ENCODE measurements at regions not wholly inside any gene's neighbourhood (a gene's known extent, or its start where the extent isn't known, plus 50 kb on each side); places are given as distances from the start of the nearest gene placed in this dataset.
A peak's percentile ranks its signal among the peaks of the same experiment; 100 is the strongest.

GRCh38 chr3:147197739-147198138 lies 208.6 kb downstream of the ZIC4 start:
- Histone ChIP-seq H4K20me1 (ENCODE audit: insufficient read depth, low read length) (no peaks in the 10 kb centered on the region), H3K27me3 (ENCODE audit: insufficient read depth, low read length) (no peaks in the 10 kb centered on the region), H3K9me3 (ENCODE audit: insufficient read depth, low read depth, low read length) (no peaks in the 10 kb centered on the region), H3K4me2 (ENCODE audit: low read length) (no peak overlapping the region), H3K4me1 (ENCODE audit: insufficient read depth, low read length) (no peaks in the 10 kb centered on the region), H3K9ac (ENCODE audit: low read length) (no peak overlapping the region), H3K4me3 (ENCODE audit: insufficient read depth, low read depth, low read length) (no peak overlapping the region), H3K36me3 (ENCODE audit: insufficient read depth, low read length) (no peaks in the 10 kb centered on the region), H2AFZ (ENCODE audit: low read depth, low read length) (no peak overlapping the region), H3K27ac (ENCODE audit: low read depth, low read length) (no peak overlapping the region), H3K79me2 (ENCODE audit: insufficient read depth, low read length) (no peaks in the 10 kb centered on the region)
- Mint-ChIP-seq H3K27me3 (ENCODE audit: low read depth, unreplicated experiment) (no peaks in the 10 kb centered on the region), H3K9me3 (ENCODE audit: unreplicated experiment) (no peaks in the 10 kb centered on the region), H3K4me1 (ENCODE audit: low read depth, unreplicated experiment) (peaks cover 4% of the 10 kb centered on the region), H3K4me3 (ENCODE audit: unreplicated experiment) (no peak overlapping the region), H3K27ac (ENCODE audit: unreplicated experiment) (no peak overlapping the region), H3K36me3 (ENCODE audit: low read depth, unreplicated experiment) (no peaks in the 10 kb centered on the region)
- no peak for DNase-seq (ENCODE audit: low read depth)
- TF ChIP-seq CTCF (IDR thresholded peaks at IDR 0.05; ENCODE audit: insufficient read depth, low read depth, low read length) (no peak), EZH2 (IDR thresholded peaks at IDR 0.05; ENCODE audit: insufficient read depth, low read length) (no peak)
- no peak for FAIRE-seq

GRCh38 chr3:147195887-147196286 lies 210.5 kb downstream of the ZIC4 start:
- DNase-seq (ENCODE audit: low read depth): no peak
- H3K4me2 ChIP-seq (ENCODE audit: low read length): no peak overlapping the region
- H3K27me3 ChIP-seq (ENCODE audit: insufficient read depth, low read length): no peaks in the 10 kb centered on the region
- Mint-ChIP-seq H3K4me1 (ENCODE audit: low read depth, unreplicated experiment) (peaks cover 4% of the 10 kb centered on the region), H3K36me3 (ENCODE audit: low read depth, unreplicated experiment) (no peaks in the 10 kb centered on the region), H3K9me3 (ENCODE audit: unreplicated experiment) (no peaks in the 10 kb centered on the region), H3K4me3 (ENCODE audit: unreplicated experiment) (no peak overlapping the region), H3K27ac (ENCODE audit: unreplicated experiment) (no peak overlapping the region), H3K27me3 (ENCODE audit: low read depth, unreplicated experiment) (no peaks in the 10 kb centered on the region)
- H3K4me3 ChIP-seq (ENCODE audit: insufficient read depth, low read depth, low read length): no peak overlapping the region
- H3K79me2 ChIP-seq (ENCODE audit: insufficient read depth, low read length): no peaks in the 10 kb centered on the region
- no peaks in the 10 kb centered on the region for H3K4me1 ChIP-seq (ENCODE audit: insufficient read depth, low read length)
- no peak overlapping the region for H3K27ac ChIP-seq (ENCODE audit: low read depth, low read length)
- FAIRE-seq: no peak
- H3K9ac ChIP-seq (ENCODE audit: low read length): no peak overlapping the region
- H3K36me3 ChIP-seq (ENCODE audit: insufficient read depth, low read length): no peaks in the 10 kb centered on the region
- no peaks in the 10 kb centered on the region for H3K9me3 ChIP-seq (ENCODE audit: insufficient read depth, low read depth, low read length)
- no peak overlapping the region for H2AFZ ChIP-seq (ENCODE audit: low read depth, low read length)
- TF ChIP-seq CTCF (IDR thresholded peaks at IDR 0.05; ENCODE audit: insufficient read depth, low read depth, low read length) (no peak), EZH2 (IDR thresholded peaks at IDR 0.05; ENCODE audit: insufficient read depth, low read length) (no peak)
- H4K20me1 ChIP-seq (ENCODE audit: insufficient read depth, low read length): no peaks in the 10 kb centered on the region

- TF ChIP-seq EZH2 (IDR thresholded peaks at IDR 0.05; ENCODE audit: insufficient read depth, low read length) (no peak), CTCF (IDR thresholded peaks at IDR 0.05; ENCODE audit: insufficient read depth, low read depth, low read length) (peak; percentile 86)
- Histone ChIP-seq H3K9ac (ENCODE audit: low read length) (no peak overlapping the region), H4K20me1 (ENCODE audit: insufficient read depth, low read length) (no peaks in the 10 kb centered on the region), H3K27ac (ENCODE audit: low read depth, low read length) (no peak overlapping the region), H3K36me3 (ENCODE audit: insufficient read depth, low read length) (no peaks in the 10 kb centered on the region), H3K9me3 (ENCODE audit: insufficient read depth, low read depth, low read length) (no peaks in the 10 kb centered on the region), H2AFZ (ENCODE audit: low read depth, low read length) (no peak overlapping the region), H3K27me3 (ENCODE audit: insufficient read depth, low read length) (no peaks in the 10 kb centered on the region), H3K4me1 (ENCODE audit: insufficient read depth, low read length) (no peaks in the 10 kb centered on the region), H3K79me2 (ENCODE audit: insufficient read depth, low read length) (no peaks in the 10 kb centered on the region), H3K4me3 (ENCODE audit: insufficient read depth, low read depth, low read length) (no peak overlapping the region), H3K4me2 (ENCODE audit: low read length) (no peak overlapping the region)
- Mint-ChIP-seq H3K27me3 (ENCODE audit: low read depth, unreplicated experiment) (no peaks in the 10 kb centered on the region), H3K4me1 (ENCODE audit: low read depth, unreplicated experiment) (peaks cover 4% of the 10 kb centered on the region), H3K36me3 (ENCODE audit: low read depth, unreplicated experiment) (no peaks in the 10 kb centered on the region), H3K27ac (ENCODE audit: unreplicated experiment) (no peak overlapping the region), H3K4me3 (ENCODE audit: unreplicated experiment) (no peak overlapping the region), H3K9me3 (ENCODE audit: unreplicated experiment) (peaks cover 3% of the 10 kb centered on the region)
- FAIRE-seq (peak; percentile 29), DNase-seq (ENCODE audit: low read depth) (peak; percentile 52)
Measured at GRCh38 chr3:147191795-147192385, 214.5 kb downstream of the ZIC4 start.
